ENCODE measurements at regions not wholly inside any gene's neighbourhood (a gene's known extent, or its start where the extent isn't known, plus 50 kb on each side); places are given as distances from the start of the nearest gene placed in this dataset.

DNA sequence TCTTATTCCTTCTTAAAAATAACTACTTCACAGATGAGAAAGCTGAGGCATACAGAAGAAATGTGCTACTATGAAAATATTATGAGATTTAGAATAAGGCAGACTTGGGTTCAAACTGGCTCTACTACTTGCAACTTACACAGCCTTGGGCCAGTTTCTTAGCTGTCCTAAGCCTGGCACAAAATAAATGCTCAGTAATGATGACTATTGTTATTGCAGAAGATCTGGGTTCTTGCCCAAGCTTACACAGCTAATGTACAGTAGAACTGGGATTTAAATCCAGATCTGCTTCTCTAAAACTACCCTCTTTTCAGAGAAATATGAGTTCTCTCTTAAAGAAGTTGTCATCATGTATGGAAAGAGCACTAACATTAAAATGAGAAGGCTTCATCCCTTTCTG, 228.2 kb upstream of the TPRG1 start:
- no peaks in the 10 kb centered on the region for H3K9me2 ChIP-seq (replicated peaks; ENCODE audit: insufficient read depth, low read length)
- H3K4me1 ChIP-seq (ENCODE audit: low read length), result no peaks in the 10 kb centered on the region
- no peak overlapping the region for H3K27ac ChIP-seq (ENCODE audit: low read length)
- H3K27me3 ChIP-seq (replicated peaks; ENCODE audit: insufficient read depth, low read length), result no peaks in the 10 kb centered on the region
- no peaks in the 10 kb centered on the region for H3K79me2 ChIP-seq (ENCODE audit: low read length)
- no peaks in the 10 kb centered on the region for H4K20me1 ChIP-seq (ENCODE audit: insufficient read depth, low read length)
- no peak overlapping the region for H3K4me3 ChIP-seq (ENCODE audit: low read length)
- no peak for DNase-seq
- H3K36me3 ChIP-seq (replicated peaks; ENCODE audit: insufficient read depth, low read length), result no peaks in the 10 kb centered on the region
- no peaks in the 10 kb centered on the region for H3F3A ChIP-seq (ENCODE audit: insufficient read depth, low read length)
- no peak overlapping the region for H2AFZ ChIP-seq (ENCODE audit: low read length)
- H3K4me2 ChIP-seq (ENCODE audit: low read depth, low read length), result no peak overlapping the region
- no peak for TF ChIP-seq EZH2phosphoT487 (IDR thresholded peaks at IDR 0.05; ENCODE audit: low read length)
- TF ChIP-seq, protein P1, sequence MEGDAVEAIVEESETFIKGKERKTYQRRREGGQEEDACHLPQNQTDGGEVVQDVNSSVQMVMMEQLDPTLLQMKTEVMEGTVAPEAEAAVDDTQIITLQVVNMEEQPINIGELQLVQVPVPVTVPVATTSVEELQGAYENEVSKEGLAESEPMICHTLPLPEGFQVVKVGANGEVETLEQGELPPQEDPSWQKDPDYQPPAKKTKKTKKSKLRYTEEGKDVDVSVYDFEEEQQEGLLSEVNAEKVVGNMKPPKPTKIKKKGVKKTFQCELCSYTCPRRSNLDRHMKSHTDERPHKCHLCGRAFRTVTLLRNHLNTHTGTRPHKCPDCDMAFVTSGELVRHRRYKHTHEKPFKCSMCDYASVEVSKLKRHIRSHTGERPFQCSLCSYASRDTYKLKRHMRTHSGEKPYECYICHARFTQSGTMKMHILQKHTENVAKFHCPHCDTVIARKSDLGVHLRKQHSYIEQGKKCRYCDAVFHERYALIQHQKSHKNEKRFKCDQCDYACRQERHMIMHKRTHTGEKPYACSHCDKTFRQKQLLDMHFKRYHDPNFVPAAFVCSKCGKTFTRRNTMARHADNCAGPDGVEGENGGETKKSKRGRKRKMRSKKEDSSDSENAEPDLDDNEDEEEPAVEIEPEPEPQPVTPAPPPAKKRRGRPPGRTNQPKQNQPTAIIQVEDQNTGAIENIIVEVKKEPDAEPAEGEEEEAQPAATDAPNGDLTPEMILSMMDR (IDR thresholded peaks at IDR 0.05; ENCODE audit: low read length), result no peak
- no peak for TF ChIP-seq EZH2 (optimal IDR thresholded peaks at IDR 0.05; ENCODE audit: low read depth, low read length)
- H3K9me3 ChIP-seq (replicated peaks; ENCODE audit: insufficient read depth, low read length), result no peaks in the 10 kb centered on the region
- no peak overlapping the region for H3K9ac ChIP-seq (ENCODE audit: low read length)

GRCh38 chr3:188944108-188944507, 227.7 kb upstream of the TPRG1 start:
- Histone ChIP-seq H3K4me2 (ENCODE audit: low read depth, low read length) (no peak overlapping the region), H3K4me3 (ENCODE audit: low read length) (no peak overlapping the region), H3K27me3 (replicated peaks; ENCODE audit: insufficient read depth, low read length) (no peaks in the 10 kb centered on the region), H3K9ac (ENCODE audit: low read length) (no peak overlapping the region), H3F3A (ENCODE audit: insufficient read depth, low read length) (no peaks in the 10 kb centered on the region), H3K9me2 (replicated peaks; ENCODE audit: insufficient read depth, low read length) (no peaks in the 10 kb centered on the region), H3K27ac (ENCODE audit: low read length) (no peak overlapping the region), H2AFZ (ENCODE audit: low read length) (no peak overlapping the region), H3K79me2 (ENCODE audit: low read length) (no peaks in the 10 kb centered on the region), H3K4me1 (ENCODE audit: low read length) (no peaks in the 10 kb centered on the region), H4K20me1 (ENCODE audit: insufficient read depth, low read length) (no peaks in the 10 kb centered on the region), H3K36me3 (replicated peaks; ENCODE audit: insufficient read depth, low read length) (no peaks in the 10 kb centered on the region), H3K9me3 (replicated peaks; ENCODE audit: insufficient read depth, low read length) (no peaks in the 10 kb centered on the region)
- TF ChIP-seq EZH2 (optimal IDR thresholded peaks at IDR 0.05; ENCODE audit: low read depth, low read length) (no peak), EZH2phosphoT487 (IDR thresholded peaks at IDR 0.05; ENCODE audit: low read length) (no peak)
- TF ChIP-seq, protein P1 (IDR thresholded peaks at IDR 0.05; ENCODE audit: low read length), result no peak
- DNase-seq, result no peak

GRCh38 chr3:188946351-188947240, 225.2 kb upstream of the TPRG1 start:
- H2AFZ ChIP-seq (ENCODE audit: low read length), result no peak overlapping the region
- H3K9ac ChIP-seq (ENCODE audit: low read length), result no peak overlapping the region
- H4K20me1 ChIP-seq (ENCODE audit: insufficient read depth, low read length), result no peaks in the 10 kb centered on the region
- H3F3A ChIP-seq (ENCODE audit: insufficient read depth, low read length), result no peaks in the 10 kb centered on the region
- no peak overlapping the region for H3K4me2 ChIP-seq (ENCODE audit: low read depth, low read length)
- H3K9me2 ChIP-seq (replicated peaks; ENCODE audit: insufficient read depth, low read length), result no peaks in the 10 kb centered on the region
- no peaks in the 10 kb centered on the region for H3K79me2 ChIP-seq (ENCODE audit: low read length)
- no peak overlapping the region for H3K4me3 ChIP-seq (ENCODE audit: low read length)
- no peaks in the 10 kb centered on the region for H3K9me3 ChIP-seq (replicated peaks; ENCODE audit: insufficient read depth, low read length)
- H3K27ac ChIP-seq (ENCODE audit: low read length), result no peak overlapping the region
- DNase-seq, result no peak
- no peaks in the 10 kb centered on the region for H3K36me3 ChIP-seq (replicated peaks; ENCODE audit: insufficient read depth, low read length)
- TF ChIP-seq EZH2 (optimal IDR thresholded peaks at IDR 0.05; ENCODE audit: low read depth, low read length), result no peak
- no peak for TF ChIP-seq EZH2phosphoT487 (IDR thresholded peaks at IDR 0.05; ENCODE audit: low read length)
- TF ChIP-seq, protein P1 (IDR thresholded peaks at IDR 0.05; ENCODE audit: low read length), result no peak
- H3K4me1 ChIP-seq (ENCODE audit: low read length), result no peaks in the 10 kb centered on the region
- H3K27me3 ChIP-seq (replicated peaks; ENCODE audit: insufficient read depth, low read length), result no peaks in the 10 kb centered on the region
